ENCODE measurements at regions not wholly inside any gene's neighbourhood (a gene's known extent, or its start where the extent isn't known, plus 50 kb on each side); places are given as distances from the start of the nearest gene placed in this dataset.

DNA sequence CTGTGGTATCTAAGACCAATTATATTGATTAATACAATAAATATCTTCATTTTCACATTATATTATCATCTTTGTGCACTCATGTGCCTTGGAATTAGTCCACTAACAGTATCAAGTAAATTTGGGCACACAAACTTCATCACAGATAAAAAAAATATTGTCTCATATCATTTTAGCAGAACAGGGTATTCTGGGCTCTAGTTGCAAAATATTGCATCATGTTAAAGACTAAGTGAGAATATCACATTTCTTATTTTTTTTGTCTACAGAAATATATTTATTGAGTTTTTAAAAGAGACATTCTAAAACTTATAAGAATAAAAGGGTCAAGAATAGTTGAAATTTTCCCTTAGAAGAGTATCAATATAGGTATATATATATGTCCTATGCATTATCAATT lies 754.1 kb upstream of the MAN1A1 start:
- H2AFZ ChIP-seq: no peak overlapping the region
- H3K4me3 ChIP-seq: no peak overlapping the region
- Mint-ChIP-seq H3K27me3 (ENCODE audit: insufficient read depth, low read depth, poor library complexity) (no peaks in the 10 kb centered on the region), H3K36me3 (ENCODE audit: low read depth) (no peaks in the 10 kb centered on the region), H3K4me3 (no peak overlapping the region), H3K27ac (no peak overlapping the region), H3K9me3 (no peaks in the 10 kb centered on the region), H3K4me1 (0 out of 3 replicates have a peak, but pooled peaks cover 3% of the 10 kb centered on the region)
- H3K36me3 ChIP-seq (ENCODE audit: insufficient read depth): no peaks in the 10 kb centered on the region
- no peak overlapping the region for H3K27ac ChIP-seq (ENCODE audit: low read depth)
- TF ChIP-seq POLR2AphosphoS5 (IDR thresholded peaks at IDR 0.05; ENCODE audit: low read depth): no peak
- no peak for TF ChIP-seq EZH2 (IDR thresholded peaks at IDR 0.05; ENCODE audit: low read depth, unreplicated experiment)
- TF ChIP-seq, protein P1, sequence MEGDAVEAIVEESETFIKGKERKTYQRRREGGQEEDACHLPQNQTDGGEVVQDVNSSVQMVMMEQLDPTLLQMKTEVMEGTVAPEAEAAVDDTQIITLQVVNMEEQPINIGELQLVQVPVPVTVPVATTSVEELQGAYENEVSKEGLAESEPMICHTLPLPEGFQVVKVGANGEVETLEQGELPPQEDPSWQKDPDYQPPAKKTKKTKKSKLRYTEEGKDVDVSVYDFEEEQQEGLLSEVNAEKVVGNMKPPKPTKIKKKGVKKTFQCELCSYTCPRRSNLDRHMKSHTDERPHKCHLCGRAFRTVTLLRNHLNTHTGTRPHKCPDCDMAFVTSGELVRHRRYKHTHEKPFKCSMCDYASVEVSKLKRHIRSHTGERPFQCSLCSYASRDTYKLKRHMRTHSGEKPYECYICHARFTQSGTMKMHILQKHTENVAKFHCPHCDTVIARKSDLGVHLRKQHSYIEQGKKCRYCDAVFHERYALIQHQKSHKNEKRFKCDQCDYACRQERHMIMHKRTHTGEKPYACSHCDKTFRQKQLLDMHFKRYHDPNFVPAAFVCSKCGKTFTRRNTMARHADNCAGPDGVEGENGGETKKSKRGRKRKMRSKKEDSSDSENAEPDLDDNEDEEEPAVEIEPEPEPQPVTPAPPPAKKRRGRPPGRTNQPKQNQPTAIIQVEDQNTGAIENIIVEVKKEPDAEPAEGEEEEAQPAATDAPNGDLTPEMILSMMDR (conservative IDR thresholded peaks at IDR 0.05; ENCODE audit: low read depth in 2 of 2): no peak
- no peaks in the 10 kb centered on the region for H3F3A ChIP-seq (replicated peaks; ENCODE audit: low read depth)
- H4K20me1 ChIP-seq (replicated peaks; ENCODE audit: insufficient read depth): no peaks in the 10 kb centered on the region
- ATAC-seq (no peak), DNase-seq (ENCODE audit: low spot score) (no peak)
- H3K27me3 ChIP-seq (ENCODE audit: insufficient read depth): no peaks in the 10 kb centered on the region
- H3K4me1 ChIP-seq (ENCODE audit: insufficient read depth): no peaks in the 10 kb centered on the region
- no peak overlapping the region for H3K4me2 ChIP-seq
- H3K79me2 ChIP-seq (replicated peaks; ENCODE audit: insufficient read depth): no peaks in the 10 kb centered on the region
- no peaks in the 10 kb centered on the region for H3K9me2 ChIP-seq (ENCODE audit: insufficient read depth)

DNA sequence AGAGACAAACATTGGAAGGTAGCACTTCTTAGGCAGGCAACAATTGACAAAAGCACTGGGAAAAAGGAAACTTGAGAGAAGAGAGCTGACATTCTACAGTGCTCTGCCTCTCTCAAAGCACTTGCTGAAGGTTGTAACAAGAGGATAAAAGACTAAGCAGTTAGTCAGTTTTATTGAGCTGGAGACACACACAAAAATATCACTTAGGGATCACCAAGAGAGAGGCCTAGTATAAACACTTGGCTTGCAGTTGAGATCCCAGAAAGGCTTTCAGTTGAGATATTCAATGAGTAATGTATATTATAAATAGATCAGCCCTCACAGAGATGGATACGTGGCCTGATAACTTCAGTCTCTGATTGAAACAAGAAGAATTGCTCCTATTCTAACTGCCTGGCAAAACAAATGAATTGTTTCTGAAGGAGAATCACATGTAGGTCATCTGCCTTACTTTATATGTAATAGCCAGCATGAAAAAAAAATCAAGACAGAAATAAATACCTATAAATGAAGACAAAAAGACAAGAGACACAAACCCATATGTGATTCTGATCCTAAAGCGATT lies 747.2 kb upstream of the MAN1A1 start:
- Histone ChIP-seq H3F3A (replicated peaks; ENCODE audit: low read depth) (no peaks in the 10 kb centered on the region), H4K20me1 (replicated peaks; ENCODE audit: insufficient read depth) (no peaks in the 10 kb centered on the region), H3K9me2 (ENCODE audit: insufficient read depth) (no peaks in the 10 kb centered on the region), H2AFZ (peak overlapping the region; percentile 79; the same call in 1 of the 2 replicates), H3K4me3 (no peak overlapping the region), H3K27ac (ENCODE audit: low read depth) (no peak overlapping the region), H3K79me2 (replicated peaks; ENCODE audit: insufficient read depth) (no peaks in the 10 kb centered on the region), H3K27me3 (ENCODE audit: insufficient read depth) (no peaks in the 10 kb centered on the region), H3K4me1 (ENCODE audit: insufficient read depth) (no peaks in the 10 kb centered on the region), H3K4me2 (no peak overlapping the region), H3K36me3 (ENCODE audit: insufficient read depth) (no peaks in the 10 kb centered on the region)
- no peaks in the 10 kb centered on the region for H3K36me3 Mint-ChIP-seq (ENCODE audit: low read depth)
- no peak overlapping the region for H3K4me3 Mint-ChIP-seq
- H3K4me1 Mint-ChIP-seq: no peaks in the 10 kb centered on the region
- no peak for DNase-seq (ENCODE audit: low spot score)
- H3K9me3 Mint-ChIP-seq: no peaks in the 10 kb centered on the region
- ATAC-seq: no peak
- no peak overlapping the region for H3K27ac Mint-ChIP-seq
- H3K27me3 Mint-ChIP-seq (ENCODE audit: insufficient read depth, low read depth, poor library complexity): no peaks in the 10 kb centered on the region
- TF ChIP-seq, protein P2, sequence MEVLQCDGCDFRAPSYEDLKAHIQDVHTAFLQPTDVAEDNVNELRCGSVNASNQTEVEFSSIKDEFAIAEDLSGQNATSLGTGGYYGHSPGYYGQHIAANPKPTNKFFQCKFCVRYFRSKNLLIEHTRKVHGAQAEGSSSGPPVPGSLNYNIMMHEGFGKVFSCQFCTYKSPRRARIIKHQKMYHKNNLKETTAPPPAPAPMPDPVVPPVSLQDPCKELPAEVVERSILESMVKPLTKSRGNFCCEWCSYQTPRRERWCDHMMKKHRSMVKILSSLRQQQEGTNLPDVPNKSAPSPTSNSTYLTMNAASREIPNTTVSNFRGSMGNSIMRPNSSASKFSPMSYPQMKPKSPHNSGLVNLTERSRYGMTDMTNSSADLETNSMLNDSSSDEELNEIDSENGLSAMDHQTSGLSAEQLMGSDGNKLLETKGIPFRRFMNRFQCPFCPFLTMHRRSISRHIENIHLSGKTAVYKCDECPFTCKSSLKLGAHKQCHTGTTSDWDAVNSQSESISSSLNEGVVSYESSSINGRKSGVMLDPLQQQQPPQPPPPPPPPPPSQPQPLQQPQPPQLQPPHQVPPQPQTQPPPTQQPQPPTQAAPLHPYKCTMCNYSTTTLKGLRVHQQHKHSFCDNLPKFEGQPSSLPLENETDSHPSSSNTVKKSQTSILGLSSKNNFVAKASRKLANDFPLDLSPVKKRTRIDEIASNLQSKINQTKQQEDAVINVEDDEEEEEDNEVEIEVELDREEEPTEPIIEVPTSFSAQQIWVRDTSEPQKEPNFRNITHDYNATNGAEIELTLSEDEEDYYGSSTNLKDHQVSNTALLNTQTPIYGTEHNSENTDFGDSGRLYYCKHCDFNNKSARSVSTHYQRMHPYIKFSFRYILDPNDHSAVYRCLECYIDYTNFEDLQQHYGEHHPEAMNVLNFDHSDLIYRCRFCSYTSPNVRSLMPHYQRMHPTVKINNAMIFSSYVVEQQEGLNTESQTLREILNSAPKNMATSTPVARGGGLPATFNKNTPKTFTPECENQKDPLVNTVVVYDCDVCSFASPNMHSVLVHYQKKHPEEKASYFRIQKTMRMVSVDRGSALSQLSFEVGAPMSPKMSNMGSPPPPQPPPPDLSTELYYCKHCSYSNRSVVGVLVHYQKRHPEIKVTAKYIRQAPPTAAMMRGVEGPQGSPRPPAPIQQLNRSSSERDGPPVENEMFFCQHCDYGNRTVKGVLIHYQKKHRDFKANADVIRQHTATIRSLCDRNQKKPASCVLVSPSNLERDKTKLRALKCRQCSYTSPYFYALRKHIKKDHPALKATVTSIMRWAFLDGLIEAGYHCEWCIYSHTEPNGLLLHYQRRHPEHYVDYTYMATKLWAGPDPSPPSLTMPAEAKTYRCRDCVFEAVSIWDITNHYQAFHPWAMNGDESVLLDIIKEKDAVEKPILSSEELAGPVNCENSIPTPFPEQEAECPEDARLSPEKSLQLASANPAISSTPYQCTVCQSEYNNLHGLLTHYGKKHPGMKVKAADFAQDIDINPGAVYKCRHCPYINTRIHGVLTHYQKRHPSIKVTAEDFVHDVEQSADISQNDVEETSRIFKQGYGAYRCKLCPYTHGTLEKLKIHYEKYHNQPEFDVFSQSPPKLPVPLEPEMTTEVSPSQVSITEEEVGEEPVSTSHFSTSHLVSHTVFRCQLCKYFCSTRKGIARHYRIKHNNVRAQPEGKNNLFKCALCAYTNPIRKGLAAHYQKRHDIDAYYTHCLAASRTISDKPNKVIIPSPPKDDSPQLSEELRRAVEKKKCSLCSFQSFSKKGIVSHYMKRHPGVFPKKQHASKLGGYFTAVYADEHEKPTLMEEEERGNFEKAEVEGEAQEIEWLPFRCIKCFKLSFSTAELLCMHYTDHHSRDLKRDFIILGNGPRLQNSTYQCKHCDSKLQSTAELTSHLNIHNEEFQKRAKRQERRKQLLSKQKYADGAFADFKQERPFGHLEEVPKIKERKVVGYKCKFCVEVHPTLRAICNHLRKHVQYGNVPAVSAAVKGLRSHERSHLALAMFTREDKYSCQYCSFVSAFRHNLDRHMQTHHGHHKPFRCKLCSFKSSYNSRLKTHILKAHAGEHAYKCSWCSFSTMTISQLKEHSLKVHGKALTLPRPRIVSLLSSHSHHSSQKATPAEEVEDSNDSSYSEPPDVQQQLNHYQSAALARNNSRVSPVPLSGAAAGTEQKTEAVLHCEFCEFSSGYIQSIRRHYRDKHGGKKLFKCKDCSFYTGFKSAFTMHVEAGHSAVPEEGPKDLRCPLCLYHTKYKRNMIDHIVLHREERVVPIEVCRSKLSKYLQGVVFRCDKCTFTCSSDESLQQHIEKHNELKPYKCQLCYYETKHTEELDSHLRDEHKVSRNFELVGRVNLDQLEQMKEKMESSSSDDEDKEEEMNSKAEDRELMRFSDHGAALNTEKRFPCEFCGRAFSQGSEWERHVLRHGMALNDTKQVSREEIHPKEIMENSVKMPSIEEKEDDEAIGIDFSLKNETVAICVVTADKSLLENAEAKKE (CRISPR knock-in tag; IDR thresholded peaks at IDR 0.05): no peak
- no peak for TF ChIP-seq POLR2AphosphoS5 (IDR thresholded peaks at IDR 0.05; ENCODE audit: low read depth)
- no peak for TF ChIP-seq EZH2 (IDR thresholded peaks at IDR 0.05; ENCODE audit: low read depth, unreplicated experiment)
- TF ChIP-seq NANOG (IDR thresholded peaks at IDR 0.05; ENCODE audit: borderline replicate concordance): no peak
- TF ChIP-seq, protein P1 (conservative IDR thresholded peaks at IDR 0.05; ENCODE audit: low read depth in 2 of 2): no peak
- TF ChIP-seq, protein P3, sequence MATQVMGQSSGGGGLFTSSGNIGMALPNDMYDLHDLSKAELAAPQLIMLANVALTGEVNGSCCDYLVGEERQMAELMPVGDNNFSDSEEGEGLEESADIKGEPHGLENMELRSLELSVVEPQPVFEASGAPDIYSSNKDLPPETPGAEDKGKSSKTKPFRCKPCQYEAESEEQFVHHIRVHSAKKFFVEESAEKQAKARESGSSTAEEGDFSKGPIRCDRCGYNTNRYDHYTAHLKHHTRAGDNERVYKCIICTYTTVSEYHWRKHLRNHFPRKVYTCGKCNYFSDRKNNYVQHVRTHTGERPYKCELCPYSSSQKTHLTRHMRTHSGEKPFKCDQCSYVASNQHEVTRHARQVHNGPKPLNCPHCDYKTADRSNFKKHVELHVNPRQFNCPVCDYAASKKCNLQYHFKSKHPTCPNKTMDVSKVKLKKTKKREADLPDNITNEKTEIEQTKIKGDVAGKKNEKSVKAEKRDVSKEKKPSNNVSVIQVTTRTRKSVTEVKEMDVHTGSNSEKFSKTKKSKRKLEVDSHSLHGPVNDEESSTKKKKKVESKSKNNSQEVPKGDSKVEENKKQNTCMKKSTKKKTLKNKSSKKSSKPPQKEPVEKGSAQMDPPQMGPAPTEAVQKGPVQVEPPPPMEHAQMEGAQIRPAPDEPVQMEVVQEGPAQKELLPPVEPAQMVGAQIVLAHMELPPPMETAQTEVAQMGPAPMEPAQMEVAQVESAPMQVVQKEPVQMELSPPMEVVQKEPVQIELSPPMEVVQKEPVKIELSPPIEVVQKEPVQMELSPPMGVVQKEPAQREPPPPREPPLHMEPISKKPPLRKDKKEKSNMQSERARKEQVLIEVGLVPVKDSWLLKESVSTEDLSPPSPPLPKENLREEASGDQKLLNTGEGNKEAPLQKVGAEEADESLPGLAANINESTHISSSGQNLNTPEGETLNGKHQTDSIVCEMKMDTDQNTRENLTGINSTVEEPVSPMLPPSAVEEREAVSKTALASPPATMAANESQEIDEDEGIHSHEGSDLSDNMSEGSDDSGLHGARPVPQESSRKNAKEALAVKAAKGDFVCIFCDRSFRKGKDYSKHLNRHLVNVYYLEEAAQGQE (IDR thresholded peaks at IDR 0.05; ENCODE audit: unreplicated experiment): no peak
